ENCODE measurements at regions not wholly inside any gene's neighbourhood (a gene's known extent, or its start where the extent isn't known, plus 50 kb on each side); places are given as distances from the start of the nearest gene placed in this dataset.

- ATAC-seq, result no peak
Measured at GRCh38 chr14:45793081-45793480, 540.1 kb upstream of the MIS18BP1 start.

GRCh38 chr14:45790293-45790692 lies 537.3 kb upstream of the MIS18BP1 start:
- no peak for ATAC-seq
- no peak for TF ChIP-seq TSHZ2 (CRISPR knock-in tag; IDR thresholded peaks at IDR 0.05)
- no peak for TF ChIP-seq ESRRG (CRISPR knock-in tag; IDR thresholded peaks at IDR 0.05)
- TF ChIP-seq RARB (CRISPR knock-in tag; IDR thresholded peaks at IDR 0.05), result no peak
- no peak for TF ChIP-seq CREB5 (CRISPR knock-in tag; IDR thresholded peaks at IDR 0.05; ENCODE audit: low read depth)
- TF ChIP-seq SNAI2 (CRISPR knock-in tag; IDR thresholded peaks at IDR 0.05), result no peak
- no peak for TF ChIP-seq GLIS3 (CRISPR knock-in tag; IDR thresholded peaks at IDR 0.05)
- TF ChIP-seq TCF4 (CRISPR knock-in tag; IDR thresholded peaks at IDR 0.05; ENCODE audit: borderline replicate concordance), result no peak
- no peak for TF ChIP-seq ZFP3 (CRISPR knock-in tag; IDR thresholded peaks at IDR 0.05)
- no peak for TF ChIP-seq TOX (CRISPR knock-in tag; IDR thresholded peaks at IDR 0.05; ENCODE audit: borderline replicate concordance)
- TF ChIP-seq PPARA (CRISPR knock-in tag; IDR thresholded peaks at IDR 0.05; ENCODE audit: borderline replicate concordance), result no peak

More at GRCh38 chr14:45793081-45793480, 540.1 kb upstream of the MIS18BP1 start:
- TF ChIP-seq OSR1 (CRISPR knock-in tag; IDR thresholded peaks at IDR 0.05), result no peak
- TF ChIP-seq ZFP30 (CRISPR knock-in tag; IDR thresholded peaks at IDR 0.05), result no peak
- no peak for TF ChIP-seq CSRNP3 (CRISPR knock-in tag; IDR thresholded peaks at IDR 0.05)
- TF ChIP-seq POU6F1 (CRISPR knock-in tag; IDR thresholded peaks at IDR 0.05; ENCODE audit: borderline replicate concordance, low read depth), result no peak
- TF ChIP-seq RARB (CRISPR knock-in tag; IDR thresholded peaks at IDR 0.05), result no peak
- TF ChIP-seq TSHZ2 (CRISPR knock-in tag; IDR thresholded peaks at IDR 0.05), result no peak
- no peak for TF ChIP-seq ZC3H10 (CRISPR knock-in tag; IDR thresholded peaks at IDR 0.05)
- no peak for TF ChIP-seq ZNF70 (CRISPR knock-in tag; IDR thresholded peaks at IDR 0.05)
- TF ChIP-seq TCF4 (CRISPR knock-in tag; IDR thresholded peaks at IDR 0.05; ENCODE audit: borderline replicate concordance), result no peak
- TF ChIP-seq CREB5 (CRISPR knock-in tag; IDR thresholded peaks at IDR 0.05; ENCODE audit: low read depth), result no peak
- TF ChIP-seq ZNF565 (CRISPR knock-in tag; conservative IDR thresholded peaks at IDR 0.05; ENCODE audit: low read depth), result no peak
- no peak for TF ChIP-seq TOX (CRISPR knock-in tag; IDR thresholded peaks at IDR 0.05; ENCODE audit: borderline replicate concordance)
- no peak for TF ChIP-seq ARNTL (CRISPR knock-in tag; IDR thresholded peaks at IDR 0.05; ENCODE audit: borderline replicate concordance, low read depth)
- no peak for TF ChIP-seq PPARA (CRISPR knock-in tag; IDR thresholded peaks at IDR 0.05; ENCODE audit: borderline replicate concordance)
- no peak for TF ChIP-seq CSDC2 (CRISPR knock-in tag; IDR thresholded peaks at IDR 0.05)
- TF ChIP-seq GLIS3 (CRISPR knock-in tag; IDR thresholded peaks at IDR 0.05), result no peak
- TF ChIP-seq ESRRG (CRISPR knock-in tag; IDR thresholded peaks at IDR 0.05), result no peak
- no peak for TF ChIP-seq ZFP3 (CRISPR knock-in tag; IDR thresholded peaks at IDR 0.05)
- TF ChIP-seq SNAI2 (CRISPR knock-in tag; IDR thresholded peaks at IDR 0.05), result no peak
- TF ChIP-seq ZNF8 (CRISPR knock-in tag; IDR thresholded peaks at IDR 0.05), result no peak
